GM21390 (cell line): ENCODE measurements at regions not wholly inside any gene's neighbourhood (a gene's known extent, or its start where the extent isn't known, plus 50 kb on each side); places are given as distances from the start of the nearest gene placed in this dataset.
"Not testable (repeated sequence)": the region's sequence is repeated elsewhere in the genome, so short reads cannot be mapped to it uniquely, and the experiment has no call there.

ENCODE experiments used
- ATAC-seq: cut with Tn5 transposase; IDR thresholded peaks from one replicate; pipeline ENCODE4 v1.9.1; 2021; ENCODE audit not compliant: unreplicated experiment

DNA sequence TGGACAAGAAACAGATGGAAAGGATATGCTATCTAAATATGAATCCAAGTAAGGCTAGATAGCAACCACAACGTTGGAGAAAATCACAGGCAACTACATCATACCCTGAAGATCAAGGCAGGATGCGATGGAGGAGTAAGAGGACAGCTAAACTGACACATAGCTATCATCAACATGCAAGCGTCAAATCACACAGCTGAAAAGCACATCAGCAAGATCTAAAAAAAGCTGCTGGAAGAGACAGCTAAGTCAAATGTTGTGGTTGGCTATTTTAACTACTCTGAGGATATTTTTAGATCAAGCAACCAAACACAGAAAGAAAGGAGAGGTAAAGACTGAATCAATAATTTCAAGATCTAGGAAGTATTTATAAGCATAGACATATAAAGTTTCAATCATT, 466.9 kb downstream of the BRD1 start:
- no peak for ATAC-seq

GRCh38 chr22:49359076-49359475, 468.6 kb downstream of the BRD1 start:
- ATAC-seq: no peak

DNA sequence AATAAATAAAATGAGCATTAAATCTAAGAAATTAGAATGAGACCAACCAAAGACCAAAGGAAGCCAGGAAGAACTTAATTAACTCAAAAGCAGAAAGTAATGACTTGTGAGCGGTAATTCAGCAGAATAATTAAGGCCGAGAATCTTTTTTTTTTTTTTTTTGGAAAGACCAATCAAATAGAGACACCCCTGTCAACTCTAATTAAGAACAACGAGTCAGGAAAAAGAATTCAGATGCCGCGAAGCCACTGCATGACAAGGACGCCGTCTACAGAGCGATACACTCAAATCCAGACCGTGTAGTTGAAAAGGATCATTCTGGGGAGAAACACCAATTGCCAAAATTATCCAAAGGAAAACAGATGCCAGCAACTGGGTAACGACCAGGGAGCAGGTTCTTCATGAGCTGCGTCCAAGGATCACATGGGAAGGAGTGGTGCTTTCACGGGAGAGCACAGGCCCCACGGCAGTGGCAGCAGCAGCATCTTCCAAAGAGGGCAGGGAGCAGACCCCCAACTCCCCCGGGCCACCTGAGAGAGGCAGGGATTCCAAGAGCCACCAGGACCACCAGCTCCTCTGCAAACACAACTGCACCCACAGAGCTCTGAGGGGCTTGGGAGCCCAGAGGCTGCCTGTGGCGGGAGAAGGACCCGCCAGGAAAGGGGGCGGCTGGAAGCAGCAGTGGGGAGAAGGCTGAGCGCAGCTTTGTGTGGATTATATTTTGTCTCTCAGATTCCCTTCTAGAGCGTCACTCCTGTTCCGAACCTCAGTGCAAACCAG, 469.8 kb downstream of the BRD1 start:
- ATAC-seq: no peak

GRCh38 chr22:49356428-49356827, 471.2 kb downstream of the BRD1 start:
- ATAC-seq: no peak

- ATAC-seq: no peak
These were observed 472.3 kb downstream of the BRD1 start for GRCh38 chr22:49355211-49355920.

DNA sequence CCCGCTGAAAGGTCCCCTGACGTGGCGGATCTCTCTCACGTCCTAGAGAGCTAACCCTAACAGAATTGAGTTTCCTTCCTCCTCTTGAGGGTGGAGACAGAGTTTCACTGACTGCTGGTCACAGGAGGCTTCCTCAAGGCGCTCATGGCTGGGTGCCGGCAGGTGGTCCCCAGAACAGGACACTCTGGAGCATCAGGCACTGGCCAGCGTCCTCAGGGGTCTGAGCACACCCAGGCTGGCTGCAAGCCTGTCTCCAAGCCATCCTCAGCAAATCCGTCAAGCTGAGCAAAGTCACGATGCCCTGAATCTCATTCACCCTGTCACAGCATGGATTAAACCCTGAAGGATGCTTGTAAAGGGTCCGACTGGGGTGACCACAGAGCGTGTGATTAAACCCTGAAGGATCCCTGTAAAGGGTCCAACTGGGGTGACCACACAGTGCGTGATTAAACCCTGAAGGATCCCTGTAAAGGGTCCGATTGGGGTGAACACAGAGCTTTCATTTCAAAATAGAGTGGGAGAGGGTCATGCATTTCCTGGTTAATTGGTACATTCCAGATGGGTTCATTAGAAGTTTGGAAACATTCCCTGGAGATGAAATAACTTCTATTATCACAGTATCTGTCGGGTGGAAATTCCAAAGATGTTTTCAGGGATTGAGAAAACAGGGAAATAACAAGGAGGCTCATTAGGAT, 473.0 kb downstream of the BRD1 start:
- ATAC-seq: no peak

DNA sequence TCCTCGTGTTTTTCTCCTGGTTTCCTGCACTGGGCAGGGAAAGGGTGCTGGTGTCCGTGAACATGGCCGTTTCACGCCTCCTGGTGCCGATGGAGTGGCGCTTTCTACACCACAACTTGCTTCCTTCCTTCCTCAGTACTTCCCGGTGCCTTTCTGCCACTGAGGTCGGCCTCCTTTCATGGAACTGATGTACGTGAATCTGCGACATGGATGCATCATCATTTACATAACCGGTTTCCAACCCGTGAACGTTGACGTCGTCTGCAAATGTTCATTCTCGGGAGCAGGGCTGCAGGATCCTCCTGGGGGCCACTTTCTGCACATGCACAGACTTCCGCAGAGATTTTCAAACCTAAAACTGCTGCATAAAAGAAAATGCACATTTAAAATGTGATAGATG, 474.4 kb downstream of the BRD1 start:
- no peak for ATAC-seq

DNA sequence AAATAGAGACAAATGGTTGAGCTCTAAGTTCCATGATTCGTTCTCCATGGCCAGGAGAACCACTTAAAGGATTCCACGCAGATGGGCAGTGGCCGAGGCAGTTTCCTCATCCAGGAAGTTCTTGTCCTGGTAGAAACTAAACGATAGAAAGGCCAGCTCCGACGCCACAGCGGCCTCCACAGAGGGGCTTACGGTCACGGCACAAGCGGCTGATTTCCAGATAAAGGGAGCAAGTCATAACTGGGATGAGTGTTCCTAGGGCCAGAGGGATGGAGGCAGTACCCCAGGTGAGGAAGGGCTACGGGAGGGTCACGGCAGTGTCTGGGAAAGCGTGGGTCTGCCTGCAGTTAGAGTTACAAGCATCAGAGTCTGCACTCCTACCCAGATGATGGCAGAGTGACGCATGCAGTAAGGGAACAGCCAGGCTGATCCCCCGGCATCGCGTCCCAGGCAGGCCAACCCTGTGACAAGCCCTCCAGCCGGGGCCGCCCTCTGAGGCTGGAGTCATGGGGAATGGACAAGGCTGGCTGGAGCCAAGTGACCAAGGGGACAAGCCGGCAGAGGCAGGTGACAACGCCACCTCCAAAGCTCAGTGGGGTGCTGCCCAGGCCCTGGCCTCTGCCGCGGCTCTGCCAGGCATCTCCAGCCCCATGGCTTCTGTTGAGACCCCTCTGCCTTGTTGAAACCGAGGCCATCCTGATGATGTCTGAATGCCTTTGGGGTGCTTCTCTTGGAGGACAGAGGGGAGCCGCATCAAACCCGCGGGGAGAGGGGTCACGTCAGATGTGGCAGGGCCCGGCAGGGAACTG, 475.1 kb downstream of the BRD1 start:
- ATAC-seq: no peak

- no peak for ATAC-seq
These were observed 475.9 kb downstream of the BRD1 start for GRCh38 chr22:49351761-49352227.

- no peak for ATAC-seq
These were observed 477.1 kb downstream of the BRD1 start for GRCh38 chr22:49350441-49351121.

- no peak for ATAC-seq
These were observed 477.8 kb downstream of the BRD1 start for GRCh38 chr22:49349841-49350381.

DNA sequence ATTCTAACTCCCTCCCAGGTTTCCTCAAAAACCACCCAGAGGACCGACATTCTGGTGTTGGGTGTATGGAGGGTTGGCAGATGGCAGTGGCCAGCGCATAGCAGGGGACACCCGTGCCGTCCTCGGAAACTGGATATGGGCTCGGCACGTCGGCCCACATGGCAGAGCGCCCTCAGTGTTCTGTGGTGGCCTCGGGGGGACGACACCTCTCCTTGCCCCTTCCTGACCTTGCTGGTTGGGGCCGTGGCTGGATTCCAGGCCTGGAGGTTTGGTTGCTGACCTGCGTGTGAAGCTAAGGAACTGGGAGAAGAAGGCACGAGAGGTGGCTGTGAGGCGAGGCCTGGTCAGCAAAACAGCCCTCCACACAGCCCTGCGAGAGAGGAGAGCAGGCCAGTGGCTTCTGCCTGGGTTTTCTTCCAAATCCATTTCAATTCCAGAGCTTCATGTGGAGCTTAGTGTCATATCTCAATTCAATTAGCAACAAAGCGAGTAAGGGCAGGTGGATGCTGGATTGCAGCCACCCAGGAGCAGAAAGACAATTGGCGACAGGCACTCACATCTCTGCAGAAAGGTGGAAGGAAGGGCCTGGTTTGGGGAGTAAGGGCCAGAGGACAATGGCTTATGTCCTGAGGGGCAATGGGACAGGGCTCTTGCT, 478.4 kb downstream of the BRD1 start:
- ATAC-seq: no peak

DNA sequence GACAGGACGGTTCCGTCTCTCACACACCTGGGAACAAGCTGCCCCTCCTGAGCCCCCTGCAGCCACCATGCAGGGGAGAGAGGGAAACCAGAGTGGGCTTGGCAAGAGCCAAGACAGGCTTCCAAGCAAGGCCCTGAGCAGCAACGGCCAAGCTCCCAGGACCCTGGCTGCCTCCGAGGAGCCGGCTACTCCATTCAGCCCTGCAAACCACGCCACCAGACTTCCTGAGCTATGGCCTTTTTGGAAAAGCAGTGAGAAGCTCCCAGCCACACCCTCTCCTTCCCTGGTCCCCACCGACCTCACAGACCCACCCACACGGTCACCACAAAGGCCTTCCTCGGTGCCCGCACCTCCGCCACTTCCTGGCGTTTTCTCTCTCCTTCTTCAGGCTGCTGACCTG, 479.0 kb downstream of the BRD1 start:
- ATAC-seq: no peak

DNA sequence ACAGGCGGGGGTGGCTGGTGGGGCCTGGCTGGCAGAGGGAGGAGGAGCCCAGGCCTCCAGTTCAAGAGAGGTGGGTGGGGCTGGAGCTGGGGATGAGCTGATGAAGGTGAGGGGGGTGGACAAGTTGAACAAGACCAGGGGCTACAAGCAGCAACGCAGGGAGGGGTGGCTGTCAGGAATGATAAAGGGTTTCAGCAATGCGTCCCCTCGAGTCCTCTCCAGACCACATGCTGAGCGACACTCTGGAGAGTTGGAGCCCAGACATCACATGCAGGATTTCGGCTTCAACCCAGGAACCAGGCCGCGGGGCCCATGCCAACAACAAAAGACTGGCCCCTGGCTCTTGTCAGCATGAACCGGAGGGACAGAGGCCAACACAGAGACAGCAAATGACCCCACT, 480.3 kb downstream of the BRD1 start:
- no peak for ATAC-seq

DNA sequence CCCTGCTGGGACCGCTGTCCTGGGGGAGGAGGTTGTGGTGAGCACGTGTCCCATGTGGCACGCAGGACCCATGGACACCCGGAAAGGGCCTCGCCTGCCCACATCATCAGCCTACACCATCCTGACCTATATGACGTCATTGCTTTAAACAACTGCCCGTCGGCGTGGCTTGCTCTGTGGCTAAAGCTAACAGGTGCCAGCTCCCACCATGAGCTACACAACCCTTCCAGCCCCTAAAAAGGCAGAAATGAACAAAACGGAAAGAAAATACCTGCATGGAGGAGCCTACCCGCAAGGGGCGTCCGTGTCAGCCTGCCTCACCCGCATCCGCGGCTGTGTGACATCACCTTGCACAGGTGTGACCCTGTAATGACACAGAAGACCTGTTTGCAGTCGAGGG, 481.8 kb downstream of the BRD1 start:
- no peak for ATAC-seq

GRCh38 chr22:49344656-49345055, 483.0 kb downstream of the BRD1 start:
- ATAC-seq: no peak

DNA sequence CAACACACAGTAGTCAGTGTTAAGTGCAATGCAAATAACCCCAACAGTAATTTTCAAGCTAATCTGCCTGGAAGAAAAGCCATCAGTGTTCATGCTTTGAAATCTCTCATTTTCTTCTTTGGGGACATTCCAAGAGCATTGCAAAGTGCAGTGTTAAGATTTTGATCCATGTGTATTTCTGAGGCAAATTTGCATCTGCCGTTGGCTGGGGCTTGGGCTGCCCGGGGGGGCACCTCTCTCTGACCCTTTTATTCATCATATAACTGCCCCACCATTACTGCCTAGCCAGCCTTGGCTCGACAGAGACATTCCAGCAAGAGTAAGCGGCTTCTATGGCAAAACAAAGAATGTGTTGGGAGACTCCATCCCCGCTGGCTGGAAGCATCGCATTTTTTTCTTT, 483.5 kb downstream of the BRD1 start:
- no peak for ATAC-seq

DNA sequence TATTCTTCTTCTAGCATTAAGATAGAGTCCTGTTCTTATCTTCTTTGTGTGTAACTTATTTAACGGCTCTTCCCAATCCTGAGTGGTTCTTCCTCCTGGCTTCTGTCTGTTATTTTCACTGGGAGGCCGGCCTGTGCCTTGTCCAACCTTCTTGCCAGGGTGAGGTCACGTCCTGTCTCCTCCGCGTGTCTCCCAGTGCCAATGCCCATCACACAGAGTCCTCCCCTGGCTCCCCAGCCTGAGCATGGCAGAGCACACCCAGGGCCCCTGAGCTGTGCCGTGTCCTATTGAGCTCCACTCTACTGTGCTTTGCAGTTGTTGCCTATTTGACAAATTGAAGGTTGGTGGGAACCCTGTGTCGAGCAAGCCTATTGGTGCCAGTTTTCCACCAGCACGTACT, 487.3 kb downstream of the BRD1 start:
- ATAC-seq: no peak

GRCh38 chr22:49336483-49336882, 491.2 kb downstream of the BRD1 start:
- ATAC-seq: not testable (repeated sequence)

GRCh38 chr22:49334976-49335375, 492.7 kb downstream of the BRD1 start:
- no peak for ATAC-seq
